Inflammatory macrophage (primary cell): ENCODE measurements at regions not wholly inside any gene's neighbourhood (a gene's known extent, or its start where the extent isn't known, plus 50 kb on each side); places are given as distances from the start of the nearest gene placed in this dataset.
A peak's percentile ranks its signal among the peaks of the same experiment; 100 is the strongest.
"Not testable (repeated sequence)": the region's sequence is repeated elsewhere in the genome, so short reads cannot be mapped to it uniquely, and the experiment has no call there.

Experiments
- DNase-seq, 2 donors: peaks; one replicate each; pipeline ENCODE4 v3.0.0-alpha.2; 2020 to 2022

DNA sequence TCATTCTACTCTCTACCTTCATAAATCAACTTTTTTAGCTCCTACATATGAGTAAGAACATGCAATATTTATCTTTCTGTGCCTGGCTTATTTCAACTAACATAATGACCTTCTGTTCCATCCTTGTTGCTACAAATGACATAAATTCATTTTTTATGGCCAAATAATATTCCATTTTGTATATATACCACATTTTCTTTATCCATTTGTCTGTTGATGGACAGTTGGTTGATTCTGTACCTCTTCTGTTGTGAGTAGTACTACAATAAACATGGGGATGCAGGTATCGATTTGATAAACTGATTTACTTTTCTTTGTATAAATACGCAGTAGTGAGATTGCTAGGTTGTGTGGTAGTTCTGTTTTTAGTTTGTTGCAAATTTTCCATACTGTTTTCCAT, 279.5 kb upstream of the NFIA start:
- no peak for DNase-seq

DNA sequence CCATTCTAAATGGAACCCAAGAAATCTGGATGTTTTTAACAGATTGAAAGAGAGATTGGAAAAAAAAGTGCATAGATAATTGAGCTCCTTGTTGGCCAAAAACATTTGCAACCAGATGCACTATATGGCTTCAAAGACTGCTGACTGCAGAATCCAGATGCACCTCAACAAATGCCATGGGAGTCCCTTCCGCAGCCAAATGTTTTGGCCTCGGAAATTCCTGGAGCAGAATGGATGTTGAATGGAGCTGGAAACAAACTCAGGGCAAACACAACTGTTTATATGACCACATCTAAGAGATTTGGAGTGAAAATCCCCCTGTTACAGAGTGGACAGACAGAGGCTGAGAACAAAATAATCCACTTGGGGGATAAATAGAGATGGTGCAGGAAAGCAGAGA, 285.0 kb upstream of the NFIA start:
- no peak for DNase-seq

GRCh38 chr1:60791226-60791625, 291.1 kb upstream of the NFIA start:
- DNase-seq = no peak

- not testable (repeated sequence) for DNase-seq
Observed at GRCh38 chr1:60773099-60773498, 309.3 kb upstream of the NFIA start.

GRCh38 chr1:60769082-60769481, 313.3 kb upstream of the NFIA start:
- DNase-seq = no peak

DNA sequence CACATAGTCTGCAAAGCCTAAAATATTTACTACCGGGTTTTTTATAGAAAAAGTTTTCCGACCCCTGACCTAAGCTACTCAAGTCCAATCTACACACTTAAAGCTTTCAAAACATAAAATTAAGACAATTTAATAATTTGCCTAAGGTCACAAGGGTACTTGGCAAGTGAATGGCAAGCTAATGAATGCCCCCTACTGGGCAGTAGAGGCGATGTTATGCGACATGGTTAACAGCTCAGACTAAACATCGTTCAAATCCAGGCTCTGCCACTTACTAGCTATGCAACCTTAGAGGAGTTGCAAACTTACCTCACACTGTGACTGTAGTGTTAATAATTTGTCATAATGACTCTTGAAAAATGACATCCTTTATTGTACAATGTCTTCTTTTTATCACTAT, 317.2 kb upstream of the NFIA start:
- peak; percentile 61 to 64 for DNase-seq

DNA sequence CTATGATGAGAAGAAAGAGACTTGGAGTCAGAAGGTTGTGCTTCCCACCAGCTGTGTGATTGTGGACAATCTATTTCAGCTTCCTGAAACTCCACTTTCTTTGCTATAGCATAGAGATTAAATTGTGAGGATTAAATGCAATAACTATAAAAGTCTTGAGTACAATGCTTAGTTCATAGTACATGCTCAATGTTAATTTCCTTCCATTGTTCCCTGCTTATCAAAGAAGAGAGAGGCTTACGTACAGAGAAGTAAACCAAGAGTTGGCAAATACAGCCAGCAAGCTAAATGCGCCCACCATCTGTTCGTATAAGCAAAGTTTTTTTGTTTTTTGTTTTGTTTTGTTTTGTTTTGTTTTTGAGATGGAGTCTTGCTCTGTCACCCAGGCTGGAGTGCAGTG, 317.9 kb upstream of the NFIA start:
- no peak for DNase-seq

- DNase-seq = no peak
Observed at GRCh38 chr1:60763741-60764140, 318.6 kb upstream of the NFIA start.

DNA sequence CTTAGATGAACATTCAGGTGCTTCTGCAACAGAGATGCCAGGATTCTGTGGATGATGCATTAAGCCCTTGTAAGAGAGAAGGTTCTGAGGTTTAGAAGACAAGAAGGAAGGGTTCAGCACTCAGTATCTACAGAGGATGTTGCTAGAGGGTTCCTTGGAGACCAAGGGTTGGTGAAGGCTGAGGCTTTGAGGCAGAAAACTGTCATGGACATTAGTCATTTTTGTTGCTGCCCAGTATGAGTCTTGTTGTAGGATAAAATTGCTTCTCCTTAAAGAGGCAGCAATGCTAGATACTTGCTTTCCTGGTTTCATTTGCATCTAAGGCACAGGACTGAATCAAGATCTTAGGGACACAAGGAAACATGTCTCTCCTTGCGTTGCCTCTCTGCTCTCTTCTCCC, 319.4 kb upstream of the NFIA start:
- DNase-seq = no peak

GRCh38 chr1:60762176-60762575, 320.2 kb upstream of the NFIA start:
- DNase-seq = no peak

DNA sequence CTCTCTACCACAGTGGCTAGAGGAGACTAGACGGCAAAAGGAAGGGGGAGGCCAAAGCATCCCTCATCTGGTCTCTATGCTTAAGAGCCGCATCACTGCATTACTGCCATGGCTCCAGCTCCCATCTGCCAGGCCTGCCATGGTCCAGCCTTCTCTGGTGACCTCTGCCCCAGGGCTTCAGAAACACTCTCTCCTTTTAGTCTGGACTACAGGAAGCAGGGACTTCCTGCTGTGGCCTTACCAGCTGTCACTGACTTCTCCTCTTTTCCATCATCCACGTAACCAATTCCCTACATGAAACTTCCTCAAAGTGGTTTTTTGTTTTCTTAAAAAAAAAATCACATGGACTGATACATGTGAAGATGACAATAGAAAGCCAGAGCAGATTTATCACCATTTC, 323.1 kb upstream of the NFIA start:
- peak; percentile 36 to 37 for DNase-seq

DNA sequence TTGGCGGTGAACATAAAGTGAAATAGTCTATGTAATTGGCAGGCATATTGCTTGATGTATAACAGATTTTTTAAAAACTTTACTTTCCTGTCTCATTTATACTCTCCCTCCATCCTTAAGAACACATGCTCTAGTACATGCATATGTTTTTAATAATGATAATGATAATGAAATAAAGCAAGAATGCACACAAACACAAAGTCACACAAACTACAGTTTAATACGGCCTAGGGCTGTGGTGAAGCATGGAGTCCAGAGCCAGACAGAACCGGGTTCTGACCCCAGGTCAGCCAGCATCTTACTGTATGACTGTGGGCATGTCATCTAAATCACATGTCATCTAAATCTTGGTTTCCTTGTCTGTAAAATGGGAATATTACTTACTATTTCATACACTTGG, 324.9 kb upstream of the NFIA start:
- no peak for DNase-seq

DNA sequence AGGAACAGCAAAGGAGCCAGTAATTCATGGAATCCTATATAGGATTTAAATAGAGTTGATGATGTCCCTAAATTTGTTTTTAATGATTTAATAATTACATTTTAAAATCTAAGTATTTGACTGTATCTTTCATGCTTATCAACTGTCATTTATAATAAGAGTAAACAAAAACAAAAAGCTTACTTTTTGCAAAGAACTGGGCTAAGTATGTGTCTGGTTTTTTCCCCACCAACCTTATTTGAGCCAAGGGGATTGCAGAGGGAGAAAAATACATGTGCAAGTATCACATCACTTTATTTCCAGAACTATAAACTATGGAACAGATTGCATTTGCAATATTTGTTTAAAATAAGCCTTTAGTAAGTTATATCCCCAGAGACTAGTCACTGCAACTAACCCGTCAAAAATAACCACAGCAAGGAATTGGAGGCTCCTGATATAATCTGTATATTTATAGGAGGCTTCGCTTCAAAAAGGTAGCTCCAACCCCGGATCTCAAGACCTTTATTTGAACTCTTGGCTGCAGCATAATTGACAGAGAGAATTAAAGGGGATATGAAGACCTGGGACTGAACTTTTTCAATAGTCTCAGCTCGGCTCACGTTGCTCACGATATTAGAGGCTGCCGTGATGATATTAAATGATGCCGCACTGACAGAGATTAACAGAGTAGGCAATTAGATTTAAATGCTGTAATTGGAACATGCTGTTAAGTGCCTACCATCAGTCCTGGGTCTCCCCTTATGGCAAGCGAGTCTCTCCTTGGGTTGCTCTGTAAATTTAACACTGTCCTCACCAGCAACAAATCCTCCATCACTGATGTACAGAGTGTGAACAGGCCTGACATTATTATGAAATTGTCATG, 329.1 kb upstream of the NFIA start:
- no peak for DNase-seq

DNA sequence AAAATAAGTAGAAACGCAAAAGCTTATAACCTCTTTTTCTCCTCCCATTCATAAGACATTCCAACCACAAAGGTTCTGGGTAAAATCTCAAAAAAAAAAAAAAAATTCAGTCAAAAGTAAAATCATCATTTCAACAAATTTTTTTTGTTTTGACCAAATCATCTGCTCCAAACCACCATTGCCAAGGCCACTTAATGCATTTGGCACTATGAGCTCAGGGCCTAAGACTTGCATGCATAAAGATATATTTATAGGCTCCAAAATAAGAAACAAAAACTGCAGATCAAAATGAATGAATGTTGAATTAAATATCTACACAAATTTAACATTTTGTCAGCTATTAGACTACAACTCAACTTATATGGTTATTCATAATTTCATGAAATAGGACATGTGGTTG, 331.1 kb upstream of the NFIA start:
- DNase-seq = no peak

DNA sequence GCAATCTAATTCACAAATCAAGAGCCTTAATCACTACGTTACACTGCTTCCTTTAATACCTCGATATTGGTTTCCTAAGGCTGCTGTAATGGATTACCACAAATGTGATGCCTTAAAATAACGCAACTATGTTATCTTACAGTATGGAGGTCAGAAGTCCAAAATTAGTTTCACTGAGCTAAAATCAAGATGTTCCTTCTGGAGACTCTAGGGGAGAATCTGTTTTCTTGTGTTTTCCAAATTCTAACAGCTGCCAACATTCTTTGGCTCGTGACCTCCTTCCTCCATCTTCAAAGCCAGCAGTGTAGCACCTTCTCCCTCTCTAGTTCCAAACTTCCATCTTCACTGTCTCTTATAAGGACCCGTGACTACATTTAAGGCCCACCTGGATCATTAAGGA, 335.0 kb upstream of the NFIA start:
- no peak for DNase-seq

GRCh38 chr1:60746278-60746791, 336.0 kb upstream of the NFIA start:
- DNase-seq = no peak

- DNase-seq = no peak
Observed at GRCh38 chr1:60745484-60745883, 336.9 kb upstream of the NFIA start.

GRCh38 chr1:60742339-60742738, 340.0 kb upstream of the NFIA start:
- DNase-seq = no peak

DNA sequence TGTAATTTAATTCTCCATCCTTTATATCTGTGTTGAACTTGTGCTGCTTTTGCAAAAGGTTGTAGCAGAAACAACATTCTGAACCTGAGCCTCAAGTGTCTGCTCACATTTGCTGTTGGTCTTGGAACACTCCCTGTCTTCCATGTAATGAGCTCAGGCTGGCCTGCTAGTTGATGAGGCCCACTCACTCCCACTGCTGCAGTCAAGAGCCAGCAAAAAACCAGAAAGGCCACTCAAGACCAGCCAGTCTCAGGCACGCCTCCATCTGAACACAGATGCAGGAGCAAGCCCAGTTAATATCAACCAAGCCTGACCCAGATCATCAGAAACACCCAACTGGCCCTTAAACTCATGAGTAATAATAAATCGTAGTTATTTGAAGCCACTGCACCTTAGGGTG, 342.2 kb upstream of the NFIA start:
- no peak for DNase-seq

- DNase-seq = no peak
Observed at GRCh38 chr1:60739729-60740128, 342.6 kb upstream of the NFIA start.

- DNase-seq = no peak
Observed at GRCh38 chr1:60732977-60733401, 349.4 kb upstream of the NFIA start.

DNA sequence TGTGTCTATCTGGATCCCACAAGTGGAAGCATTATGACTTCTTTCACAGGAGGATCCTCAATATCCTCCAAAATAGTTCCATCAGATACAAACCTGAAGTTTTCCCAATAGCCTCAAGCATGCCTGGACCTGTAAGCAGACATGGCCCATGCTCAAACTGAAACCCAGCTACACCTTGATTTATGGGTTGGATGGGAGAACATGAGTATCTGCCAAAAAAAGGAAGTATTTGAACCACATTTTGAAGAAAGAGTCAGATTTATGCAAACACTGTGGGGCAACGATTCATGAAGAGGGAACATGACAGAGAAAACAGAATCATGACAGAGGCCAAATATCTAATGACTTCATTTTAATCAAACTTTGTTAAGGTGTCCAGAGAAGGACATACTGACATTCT, 351.0 kb upstream of the NFIA start:
- no peak for DNase-seq

- DNase-seq = no peak
Observed at GRCh38 chr1:60727552-60727951, 354.8 kb upstream of the NFIA start.

- no peak for DNase-seq
Observed at GRCh38 chr1:60716472-60716871, 365.9 kb upstream of the NFIA start.

DNA sequence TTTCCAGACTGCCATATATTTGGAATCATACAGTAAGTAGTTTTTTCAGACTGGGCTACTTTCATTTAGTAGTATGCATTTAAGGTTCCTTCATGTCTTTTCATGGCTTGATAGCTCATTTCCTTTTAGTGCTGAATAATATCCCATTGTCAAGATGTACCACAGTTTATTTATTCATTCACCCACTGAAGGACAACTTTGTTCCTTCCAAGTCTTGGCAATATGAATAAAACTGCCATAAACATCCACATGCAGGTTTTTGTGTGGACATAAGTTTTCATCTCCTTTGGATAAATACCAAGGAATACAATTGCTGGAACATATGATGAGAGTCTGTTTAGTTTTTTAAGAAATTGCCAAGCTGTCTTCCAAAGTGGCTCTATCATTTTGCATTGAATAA, 366.4 kb upstream of the NFIA start:
- DNase-seq = no peak
